ENCODE measurements at regions not wholly inside any gene's neighbourhood (a gene's known extent, or its start where the extent isn't known, plus 50 kb on each side); places are given as distances from the start of the nearest gene placed in this dataset.

DNA sequence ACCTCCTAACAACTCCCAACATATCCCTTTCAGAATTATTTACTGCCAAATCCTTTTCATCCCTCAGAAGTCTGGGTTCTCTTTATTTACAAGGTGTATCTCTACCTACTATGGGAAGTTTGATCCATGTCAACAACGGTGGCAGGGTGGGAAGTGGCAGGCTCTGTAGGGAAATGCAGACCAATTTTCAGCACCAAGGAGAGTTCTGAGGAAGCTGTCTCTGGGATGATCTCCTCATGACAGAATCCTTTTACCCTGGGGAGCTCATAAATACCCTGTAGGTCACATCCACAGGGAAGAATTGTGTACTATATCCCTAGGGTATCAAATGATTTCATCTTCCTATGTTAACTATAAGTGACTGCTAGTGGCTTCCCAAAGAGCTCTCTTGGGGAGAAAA, 107.8 kb upstream of the NEK6 start:
- TF ChIP-seq, protein P1, sequence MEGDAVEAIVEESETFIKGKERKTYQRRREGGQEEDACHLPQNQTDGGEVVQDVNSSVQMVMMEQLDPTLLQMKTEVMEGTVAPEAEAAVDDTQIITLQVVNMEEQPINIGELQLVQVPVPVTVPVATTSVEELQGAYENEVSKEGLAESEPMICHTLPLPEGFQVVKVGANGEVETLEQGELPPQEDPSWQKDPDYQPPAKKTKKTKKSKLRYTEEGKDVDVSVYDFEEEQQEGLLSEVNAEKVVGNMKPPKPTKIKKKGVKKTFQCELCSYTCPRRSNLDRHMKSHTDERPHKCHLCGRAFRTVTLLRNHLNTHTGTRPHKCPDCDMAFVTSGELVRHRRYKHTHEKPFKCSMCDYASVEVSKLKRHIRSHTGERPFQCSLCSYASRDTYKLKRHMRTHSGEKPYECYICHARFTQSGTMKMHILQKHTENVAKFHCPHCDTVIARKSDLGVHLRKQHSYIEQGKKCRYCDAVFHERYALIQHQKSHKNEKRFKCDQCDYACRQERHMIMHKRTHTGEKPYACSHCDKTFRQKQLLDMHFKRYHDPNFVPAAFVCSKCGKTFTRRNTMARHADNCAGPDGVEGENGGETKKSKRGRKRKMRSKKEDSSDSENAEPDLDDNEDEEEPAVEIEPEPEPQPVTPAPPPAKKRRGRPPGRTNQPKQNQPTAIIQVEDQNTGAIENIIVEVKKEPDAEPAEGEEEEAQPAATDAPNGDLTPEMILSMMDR (IDR thresholded peaks at IDR 0.05; ENCODE audit: extremely low read depth in 1 of 2, insufficient read depth in 1 of 2, low read depth in 1 of 2, low read length in 2 of 2) = no peak
- TF ChIP-seq EZH2 (IDR thresholded peaks at IDR 0.05; ENCODE audit: borderline replicate concordance, low read depth, low read length, severe bottlenecking) = no peak
- no peak for TF ChIP-seq POLR2A (IDR thresholded peaks at IDR 0.05; ENCODE audit: low read depth, low read length)
